SW 1271 (cell line): ENCODE measurements at regions not wholly inside any gene's neighbourhood (a gene's known extent, or its start where the extent isn't known, plus 50 kb on each side); places are given as distances from the start of the nearest gene placed in this dataset.

Experiments
- DNase-seq, 2 experiments: peaks; one replicate each; lab custom pipeline; 2025; lab: John Stamatoyannopoulos, UW

DNA sequence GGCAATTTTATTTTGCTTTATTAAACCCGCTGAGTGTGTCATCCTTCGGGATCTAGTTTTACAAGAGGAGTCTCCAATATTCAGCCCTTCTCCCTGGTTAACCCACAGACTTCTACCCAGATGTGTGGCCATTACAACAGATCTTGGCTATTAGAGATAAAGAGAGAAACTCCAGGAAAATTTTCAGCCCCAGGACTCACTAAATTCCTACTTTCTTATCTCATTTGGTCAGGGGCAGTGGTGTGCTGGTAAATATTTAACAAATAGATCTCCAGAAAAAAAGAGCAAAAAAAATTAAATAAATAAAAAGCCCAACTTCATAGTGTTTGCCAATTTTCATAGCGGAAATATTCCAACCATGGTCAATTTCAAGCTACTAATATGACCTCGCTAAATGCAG is 168.4 kb downstream of the RND3 start:
- no peak for DNase-seq

DNA sequence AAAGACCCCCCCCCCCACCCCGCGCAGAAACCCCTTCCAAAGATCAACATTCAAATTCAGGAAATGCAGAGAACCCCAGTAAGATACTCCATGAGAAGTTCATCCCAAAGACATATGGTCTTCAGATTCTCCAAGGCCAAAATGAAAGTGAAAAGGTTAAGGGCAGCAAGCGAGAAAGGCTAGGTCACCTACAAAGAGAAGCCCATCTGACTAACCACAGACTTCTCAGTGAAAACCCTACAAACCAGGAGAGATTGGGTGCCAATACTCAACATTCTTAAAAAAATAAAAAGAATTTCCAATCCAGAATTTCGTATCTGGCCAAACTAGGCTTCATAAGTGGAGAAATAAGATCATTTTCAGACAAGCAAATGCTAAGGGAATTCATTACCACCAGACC is 175.2 kb downstream of the RND3 start:
- DNase-seq: no peak

DNA sequence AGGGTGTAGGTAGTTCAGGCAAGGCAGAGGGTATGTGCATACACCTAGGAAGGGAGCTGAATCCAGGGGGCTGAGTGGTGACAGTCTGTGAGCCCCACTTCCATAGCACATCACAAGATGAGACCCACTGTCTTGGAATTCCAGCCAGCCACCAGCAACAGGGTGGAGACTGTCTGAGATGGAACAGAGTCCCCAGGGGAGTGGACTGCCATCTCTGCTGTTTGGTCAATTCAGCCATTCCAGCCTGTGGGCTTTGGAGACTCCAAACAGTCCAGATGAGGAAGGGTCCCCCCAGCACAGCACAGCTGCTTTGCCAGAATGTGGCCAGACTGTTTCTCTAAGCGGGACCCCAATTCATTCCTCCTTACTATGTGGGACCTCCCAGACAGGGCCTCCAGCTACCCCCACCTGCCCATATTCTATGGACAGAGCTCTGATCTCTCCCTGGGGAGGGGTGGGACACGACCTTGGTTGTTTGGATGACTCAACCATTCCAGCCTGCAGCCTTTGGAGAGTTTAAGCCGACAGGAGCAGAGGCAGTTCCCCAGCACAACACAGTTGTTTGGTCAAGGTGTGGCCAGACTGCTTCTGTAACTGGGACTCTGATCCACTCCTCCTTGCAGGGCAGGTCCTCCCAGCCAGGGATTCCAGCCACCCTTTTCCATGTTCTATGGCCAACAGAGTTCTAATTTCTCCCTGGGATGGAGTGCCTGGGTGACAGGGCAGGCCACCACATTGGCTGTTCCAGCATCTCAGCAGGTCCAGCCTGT is 178.0 kb downstream of the RND3 start:
- DNase-seq: no peak

DNA sequence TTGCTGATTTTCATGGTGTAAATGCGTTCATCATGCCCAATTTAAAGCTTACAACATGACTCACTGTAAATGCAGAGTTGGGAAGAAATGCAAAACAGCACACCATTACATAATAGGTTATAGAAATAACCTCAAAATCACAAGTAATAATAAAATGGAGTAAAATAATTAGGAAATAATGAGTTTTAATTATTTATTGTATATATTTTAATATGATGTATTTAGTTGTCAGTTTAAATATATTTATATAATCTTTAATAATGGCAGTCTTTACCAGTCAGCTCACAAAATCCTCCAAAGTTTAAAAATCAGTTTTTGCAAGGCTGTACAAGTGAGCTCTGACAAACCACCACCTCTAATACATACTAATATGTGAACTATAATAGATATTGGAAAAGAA is 180.2 kb downstream of the RND3 start:
- DNase-seq: no peak

DNA sequence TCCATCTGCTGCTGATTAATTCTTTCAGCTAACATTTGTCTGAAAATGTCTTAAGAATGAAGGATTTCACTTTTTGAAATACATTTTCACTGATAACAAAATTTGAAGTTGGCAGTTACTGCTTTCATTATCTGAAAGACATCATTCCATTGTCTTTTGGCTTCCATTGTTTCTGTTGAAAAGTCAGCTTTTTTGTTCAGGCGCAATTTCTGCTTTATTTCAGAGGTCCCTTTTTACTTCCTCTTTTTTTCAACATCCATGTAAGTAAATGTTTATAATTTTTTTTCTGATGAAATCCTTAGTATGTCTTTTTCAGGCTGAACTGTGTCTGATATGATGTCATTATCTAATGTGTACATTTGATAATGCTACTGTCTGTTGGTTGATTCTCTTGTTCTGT is 184.2 kb downstream of the RND3 start:
- DNase-seq: no peak

DNA sequence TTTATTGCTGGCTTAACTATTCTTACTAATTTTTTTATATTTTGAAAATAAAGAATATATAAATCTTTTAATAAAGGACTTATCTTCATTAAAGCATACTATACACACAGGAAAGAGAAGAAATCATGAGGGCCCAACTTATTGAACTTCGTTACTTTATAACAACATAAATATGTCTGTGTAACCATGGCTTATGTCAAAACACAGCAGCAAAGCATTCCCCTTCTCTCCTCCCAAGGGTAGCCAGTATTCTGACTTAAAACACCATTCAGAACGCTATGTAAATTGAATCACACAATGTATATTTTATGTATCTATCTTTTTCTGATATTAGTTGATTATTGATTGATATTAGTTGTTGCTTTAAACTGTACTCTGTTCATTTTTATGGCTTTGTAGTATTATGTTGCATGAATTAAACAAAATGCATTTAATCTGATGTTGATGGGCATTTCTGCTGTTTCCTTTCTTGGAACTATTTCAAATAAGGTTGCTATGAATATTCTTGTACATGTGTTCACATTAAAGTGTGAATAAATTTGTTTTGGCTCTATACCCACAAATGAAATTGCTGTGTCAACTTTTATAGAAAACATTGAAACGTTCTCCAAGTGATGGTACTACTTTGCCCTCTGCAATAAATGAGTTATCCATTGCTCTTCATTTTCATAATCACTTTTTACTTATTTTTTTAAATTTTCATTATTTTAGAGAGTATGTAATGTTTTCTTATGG is 188.7 kb downstream of the RND3 start:
- DNase-seq: no peak

DNA sequence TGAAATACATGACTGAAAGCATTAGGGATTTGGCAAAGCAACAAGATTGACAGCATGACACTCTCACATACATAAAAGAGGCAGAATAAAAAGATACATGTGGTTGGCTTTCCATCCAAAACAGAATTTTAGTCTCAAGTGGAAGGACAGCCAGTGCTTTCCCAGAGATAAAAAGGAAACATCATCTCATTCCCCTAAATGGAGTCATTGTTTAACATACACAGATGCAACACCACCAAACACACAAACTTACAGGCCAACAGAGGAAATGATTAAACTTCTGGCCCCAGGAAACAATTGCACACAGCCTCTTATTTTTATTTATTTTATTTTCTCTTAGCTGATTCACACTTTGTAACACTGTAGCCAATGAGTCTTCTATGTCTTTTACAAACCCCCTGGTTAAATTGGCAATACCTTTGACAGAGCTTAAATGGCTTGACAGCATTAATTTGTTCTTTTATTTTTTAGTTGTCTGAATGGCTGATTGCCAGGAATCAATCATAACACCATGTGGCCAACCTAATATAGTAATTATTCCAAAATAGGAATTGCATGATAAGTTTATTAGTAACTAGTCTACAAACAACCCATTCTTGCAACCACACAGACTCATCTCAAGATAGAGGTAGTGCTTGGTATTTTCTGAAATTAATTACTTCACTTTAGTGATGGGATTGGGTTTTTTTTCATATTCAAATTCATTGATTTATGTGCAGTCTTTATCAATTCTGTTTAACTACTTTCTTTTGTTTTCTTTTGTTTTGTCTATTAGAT is 190.5 kb downstream of the RND3 start:
- no peak for DNase-seq

DNA sequence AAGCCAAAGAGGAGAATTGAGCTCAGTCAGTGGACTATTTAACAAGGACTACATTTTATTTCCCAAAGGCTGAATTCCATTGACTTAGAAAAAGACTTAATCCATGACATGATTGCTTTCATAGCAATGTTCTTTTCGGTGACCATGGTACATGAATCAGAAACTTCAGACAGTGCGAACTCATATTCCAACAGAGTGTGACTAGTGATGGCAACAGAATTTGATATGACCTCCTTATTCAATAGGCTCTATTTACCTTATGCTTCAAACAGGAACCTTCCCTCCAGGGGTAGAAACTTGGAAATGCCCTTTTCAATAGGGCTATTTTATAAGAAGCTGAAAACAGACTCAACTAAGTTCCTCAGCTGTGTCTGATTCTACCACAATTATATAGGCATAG is 191.9 kb downstream of the RND3 start:
- DNase-seq: no peak

DNA sequence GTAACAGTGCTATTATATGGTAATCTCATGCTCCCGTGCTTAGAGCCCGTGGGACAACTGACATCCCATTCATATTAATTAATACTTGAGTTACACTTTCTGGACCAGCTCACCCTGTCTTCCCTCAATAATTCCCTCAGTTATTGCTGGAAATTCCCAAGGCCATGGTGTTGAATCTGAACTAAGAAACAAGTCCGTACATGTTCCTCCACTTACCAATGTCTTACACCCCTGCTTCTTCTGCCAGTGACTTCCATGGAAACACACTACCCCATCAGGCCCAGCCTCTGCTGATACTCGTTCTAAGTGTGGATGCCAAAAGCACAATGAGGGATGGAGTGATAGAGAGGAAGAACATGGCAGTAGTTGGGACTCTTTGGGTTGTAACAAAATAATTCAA is 193.7 kb downstream of the RND3 start:
- no peak for DNase-seq

DNA sequence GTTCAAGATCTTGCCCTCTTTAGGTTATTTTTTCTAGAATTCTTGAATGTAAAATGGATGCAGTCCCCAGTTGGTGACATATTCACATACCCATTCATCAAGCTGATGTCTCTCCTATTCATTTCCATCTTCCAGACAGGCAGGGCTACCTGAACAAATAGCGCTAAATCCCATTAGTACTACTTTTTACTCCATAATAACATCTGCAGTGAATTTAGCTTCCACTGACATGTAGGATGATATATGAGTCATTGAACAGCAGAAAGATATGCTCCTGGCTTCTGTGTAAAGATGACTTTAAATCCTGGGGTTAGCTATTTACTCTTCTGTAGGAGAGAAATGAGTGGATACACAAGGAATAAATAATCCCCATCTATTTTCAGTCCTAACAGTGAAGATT is 194.7 kb downstream of the RND3 start:
- DNase-seq: no peak

DNA sequence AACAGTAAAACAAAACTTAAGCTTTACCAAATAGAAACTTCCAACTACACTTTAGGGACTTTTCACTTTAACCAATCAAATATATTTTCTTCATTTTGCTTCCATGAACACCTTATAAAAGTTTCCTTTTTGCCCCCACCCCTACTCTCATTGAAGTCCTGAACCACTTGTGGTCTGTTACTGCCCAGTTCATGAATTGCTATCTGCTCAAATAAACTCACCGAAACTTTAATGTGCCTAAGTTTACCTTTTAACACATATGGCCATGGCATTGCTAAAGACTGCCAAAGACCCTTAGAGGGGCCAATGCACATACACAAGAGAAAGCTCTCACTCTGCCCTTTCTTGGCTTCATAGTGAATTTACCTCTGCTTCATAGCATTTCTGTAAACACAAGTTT is 195.3 kb downstream of the RND3 start:
- DNase-seq: no peak

DNA sequence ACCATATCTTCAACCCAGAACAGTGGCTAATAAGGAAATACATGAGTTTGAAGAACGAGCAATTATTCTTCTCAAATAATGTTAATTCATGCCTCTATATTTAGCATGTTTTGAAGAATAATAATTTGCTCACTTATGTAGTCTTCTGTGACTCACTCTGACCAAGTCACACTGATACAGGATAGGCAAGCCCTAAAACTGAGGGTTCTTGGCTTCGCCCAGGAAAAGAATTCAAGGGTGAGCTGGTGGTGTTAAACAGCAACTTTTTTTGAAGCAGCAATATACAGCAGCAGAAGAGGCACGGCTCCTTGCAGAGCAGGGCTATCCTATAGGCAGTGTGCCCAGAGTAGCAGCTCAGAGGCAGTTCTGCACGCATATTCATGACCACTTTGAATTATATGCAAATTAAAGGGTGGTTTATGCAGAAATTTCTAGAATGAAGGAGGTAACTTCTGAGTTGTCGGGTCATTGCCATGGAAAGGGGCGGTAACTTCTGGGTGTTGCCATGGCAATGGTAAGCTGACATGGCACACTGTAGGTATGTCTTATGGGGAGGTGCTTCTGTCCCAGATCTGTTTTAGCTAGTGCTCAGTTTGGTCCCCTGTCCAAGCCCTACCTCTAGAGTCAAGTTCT is 200.6 kb downstream of the RND3 start:
- DNase-seq: no peak

DNA sequence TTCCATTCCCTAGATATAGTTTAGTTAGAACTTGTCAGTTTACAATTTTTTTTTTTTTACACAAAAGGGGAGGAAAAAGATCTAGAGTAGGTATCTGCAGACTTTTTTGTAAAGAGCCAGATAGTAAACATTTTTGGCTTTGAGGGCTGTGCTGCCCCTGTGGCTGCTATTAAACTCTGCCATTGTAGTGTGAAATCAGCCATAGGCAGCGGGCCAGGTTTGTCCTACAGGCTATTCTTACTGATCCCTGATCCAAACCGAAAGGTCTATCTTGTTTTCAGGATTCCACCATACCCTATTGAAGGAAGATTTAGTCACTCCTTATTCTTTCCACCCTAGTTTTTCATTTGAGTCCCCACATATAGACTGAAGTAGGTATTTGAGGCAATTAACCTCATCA is 203.4 kb downstream of the RND3 start:
- no peak for DNase-seq

DNA sequence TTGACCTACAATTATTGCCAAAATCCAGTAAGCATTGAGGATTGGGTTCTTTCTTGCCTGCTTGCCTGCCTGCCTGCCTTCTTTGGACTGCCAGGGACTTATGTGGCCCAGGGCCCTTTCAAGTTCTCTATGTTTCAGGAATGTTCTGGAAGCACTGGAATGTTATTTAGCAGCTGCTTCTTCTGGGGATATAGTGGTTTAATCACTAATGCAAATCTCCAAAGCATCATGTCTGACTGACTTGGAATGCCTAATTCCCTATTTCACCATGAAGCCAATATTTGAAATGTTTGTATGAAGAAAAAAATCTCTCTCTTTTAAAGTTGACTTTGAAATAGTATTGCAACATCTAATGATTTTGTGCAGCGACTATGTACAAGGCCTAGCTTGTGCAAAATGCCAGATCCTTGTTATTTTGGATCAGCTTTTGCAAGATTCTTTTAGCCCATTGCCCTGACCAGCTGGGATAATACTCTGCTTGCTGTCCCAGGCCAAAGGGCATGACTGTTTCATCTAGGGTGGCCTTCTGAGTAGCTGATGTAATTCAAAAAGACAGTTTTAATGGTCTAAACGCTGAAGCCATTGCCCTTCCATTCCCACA is 204.6 kb downstream of the RND3 start:
- no peak for DNase-seq

DNA sequence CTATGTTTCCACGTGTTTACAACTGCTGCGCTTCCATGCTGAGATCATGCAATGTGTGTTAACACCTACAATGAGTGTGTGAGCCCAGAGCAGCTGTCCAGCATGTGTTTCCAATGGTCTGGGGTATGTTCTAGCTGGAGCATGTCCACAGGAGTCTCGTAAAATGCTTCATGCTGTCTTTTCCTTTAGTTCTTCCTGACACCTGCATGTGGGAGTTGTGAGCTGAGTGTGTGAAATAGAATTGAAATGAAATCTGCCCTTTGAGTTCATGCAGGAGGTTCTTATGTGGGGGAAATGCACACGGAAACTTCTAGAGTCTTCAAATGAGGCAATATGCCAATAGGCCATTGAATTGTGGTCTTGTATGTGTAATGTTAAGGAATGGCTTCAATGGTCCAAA is 205.1 kb downstream of the RND3 start:
- no peak for DNase-seq

DNA sequence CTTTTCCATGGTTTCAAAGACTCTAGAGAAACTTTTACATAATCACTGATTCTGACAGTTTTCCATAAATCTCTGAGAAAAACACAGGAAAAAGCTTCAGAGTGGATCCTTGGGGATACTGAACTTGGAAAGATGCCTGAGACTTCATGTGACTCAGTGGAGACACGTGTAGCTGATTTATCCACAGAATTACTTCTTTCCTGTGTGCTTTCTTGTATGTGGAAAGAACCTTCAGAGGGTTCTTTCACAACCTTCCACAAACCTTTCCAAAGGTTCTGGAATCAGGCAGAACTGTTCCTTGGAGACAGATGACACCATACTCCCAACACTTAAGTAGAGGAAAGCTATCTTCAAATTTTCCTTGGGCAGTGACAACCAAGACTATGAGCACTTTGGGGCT is 207.2 kb downstream of the RND3 start:
- no peak for DNase-seq

DNA sequence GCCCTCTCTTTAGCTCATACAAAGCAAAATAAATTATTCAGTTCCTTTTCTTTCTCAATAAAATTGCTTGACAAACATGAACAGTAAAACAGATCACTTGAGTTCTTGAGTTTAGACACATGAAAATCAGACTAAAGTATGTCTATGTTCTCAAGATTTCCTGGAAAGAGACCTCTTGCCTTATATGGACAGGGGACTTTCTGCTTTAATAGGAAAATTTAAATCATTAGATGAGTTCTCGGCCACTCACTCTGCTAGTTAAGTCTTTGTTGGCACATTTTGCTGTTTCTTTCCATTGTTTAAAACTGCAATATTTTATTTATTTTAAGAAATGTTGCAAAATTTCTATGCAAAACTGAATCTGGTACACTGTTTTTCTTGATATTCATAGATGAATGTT is 207.8 kb downstream of the RND3 start:
- DNase-seq: no peak

DNA sequence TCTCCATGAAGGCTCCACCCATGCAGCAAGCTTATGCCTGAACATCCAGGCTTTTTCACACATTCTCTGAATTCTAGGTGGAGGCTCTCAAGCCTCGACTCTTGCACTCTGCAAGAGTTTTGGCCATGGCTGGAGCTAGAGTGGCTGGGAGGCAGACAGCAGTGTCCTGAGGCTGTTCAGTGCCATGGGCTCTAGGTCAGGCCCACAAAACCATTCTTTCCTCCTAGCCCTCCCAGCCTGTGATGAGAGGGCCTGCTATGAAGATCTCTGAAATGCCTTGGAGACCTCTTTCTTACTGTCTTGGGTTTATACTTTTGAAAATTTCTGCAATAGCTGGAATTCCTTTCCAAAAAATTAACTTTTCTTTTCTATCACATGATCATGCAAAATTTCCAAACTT is 210.7 kb downstream of the RND3 start:
- no peak for DNase-seq

DNA sequence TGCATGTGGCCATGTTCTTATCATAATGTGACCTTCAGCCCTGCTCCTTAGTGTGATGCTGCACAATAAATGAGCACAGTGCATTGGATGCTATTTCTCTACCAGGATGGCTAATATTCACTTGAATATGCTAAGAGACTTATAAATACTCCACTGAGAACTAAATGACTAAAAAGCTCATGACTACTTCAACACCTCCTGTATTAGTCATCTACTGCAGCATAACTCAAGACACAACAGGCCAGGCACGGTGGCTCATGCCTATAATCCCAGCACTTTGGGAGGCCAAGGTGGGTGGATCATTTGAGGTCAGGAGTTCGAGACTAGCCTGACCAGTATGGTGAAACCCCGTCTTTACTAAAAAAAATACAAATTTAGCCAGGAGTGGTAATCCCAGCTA is 213.4 kb downstream of the RND3 start:
- DNase-seq: no peak

DNA sequence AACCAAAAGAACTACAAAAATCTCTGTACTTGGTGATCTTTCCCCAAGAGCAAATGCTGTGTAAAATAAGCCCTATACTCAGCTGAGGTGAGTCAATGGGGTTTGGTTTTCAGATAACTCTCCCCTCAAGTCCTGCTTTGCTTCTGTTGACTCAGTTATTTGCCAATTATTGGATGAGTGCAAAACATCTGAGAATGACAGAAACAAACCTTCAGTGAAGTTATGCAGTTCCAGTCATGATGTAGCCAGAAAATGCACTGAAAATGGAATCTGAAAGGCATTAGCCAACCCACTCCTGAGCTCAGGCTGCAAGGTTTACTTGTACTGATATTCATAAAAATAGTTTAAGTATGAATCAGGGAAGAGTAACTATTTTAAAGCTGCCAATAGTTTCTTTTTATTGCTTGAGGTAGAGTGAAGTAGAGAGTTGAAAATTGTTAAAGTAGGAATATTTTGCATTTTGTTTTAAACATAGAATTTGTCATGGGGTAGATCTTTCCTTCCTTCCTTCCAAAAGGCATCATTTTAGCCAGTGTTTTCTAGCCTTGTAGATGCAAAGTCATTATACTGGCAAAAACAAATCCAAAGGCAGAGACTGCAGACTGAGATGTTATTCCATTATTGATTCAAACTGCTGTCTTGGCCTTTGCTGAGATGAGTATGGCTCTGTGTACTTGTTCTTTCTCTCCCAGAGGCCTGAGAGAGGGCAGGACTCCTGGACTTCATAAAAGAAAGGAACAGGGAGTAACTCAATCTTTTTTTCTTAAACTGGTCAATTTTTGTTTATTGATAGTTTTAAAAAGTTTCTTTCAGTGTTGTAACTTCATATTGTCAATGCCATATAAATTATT is 215.3 kb downstream of the RND3 start:
- DNase-seq: no peak
